HCT116 (cell line): ENCODE measurements at regions not wholly inside any gene's neighbourhood (a gene's known extent, or its start where the extent isn't known, plus 50 kb on each side); places are given as distances from the start of the nearest gene placed in this dataset.

ENCODE experiments used
- ATAC-seq: fragments of 200-7000 bp; cut with Tn5 transposase; 2 replicates; pipeline ENCODE4 v1.9.1; 2020; ENCODE audit warnings: mild to moderate bottlenecking, moderate library complexity
- BruUV-seq: library from RNA; stranded (reverse); fragments of 400-500 nt; replicated peaks from 2 replicates; lab custom pipeline; 2021; lab: Mats Ljungman, UMichigan
- CTCF ChIA-PET: fragments of 300-600 bp; sonication (Branson Sonifier 250); formaldehyde crosslinking; loops from one replicate; lab custom pipeline; 2021; ENCODE audit warnings: antibody characterized with exemption; lab: Charles Lee
- POLR2A ChIA-PET: fragments of 300-600, 350-600 bp; sonication (Branson Sonifier 250); formaldehyde crosslinking; loops from one replicate; lab custom pipeline; 2021; ENCODE audit warnings: antibody characterized with exemption; lab: Charles Lee
- RAD21 ChIA-PET, 2 experiments: fragments of 300-600 bp; sonication (Branson Sonifier 250); formaldehyde crosslinking; loops; one replicate each; lab custom pipeline; 2023; ENCODE audit warnings: low total read pairs in 2 of 2; ENCODE audit not compliant: uncharacterized antibody in 2 of 2, unreplicated experiment in 2 of 2, low non-redundant PET in 1 of 2; lab: Charles Lee
- DNase-seq: peaks from one replicate; pipeline ENCODE4 v3.0.0-alpha.2; 2010; ENCODE audit warnings: low read depth, low spot score
- H2AFZ ChIP-seq: fragments of 200-600 bp; shearing (Covaris generic), sonication (generic); 2 replicates; pipeline ENCODE4 v1.6.1; 2017; ENCODE audit warnings: low read depth, mixed run types, mixed read lengths, antibody characterized with exemption, low read length; ENCODE audit not compliant: poor library complexity, severe bottlenecking
- H3K27ac ChIP-seq: 2 replicates; pipeline ENCODE4 v1.5.1; 2012; ENCODE audit warnings: low read depth, low read length
- H3K27me3 ChIP-seq: fragments of 200-600 bp; sonication (generic); 2 replicates; pipeline ENCODE4 v1.6.1; 2016; ENCODE audit warnings: mixed run types, low read length, mixed read lengths; ENCODE audit not compliant: insufficient read depth
- H3K36me3 ChIP-seq, 2 experiments: fragments of 200-500 bp in 1 of 2; fragments of 200-600 bp in 1 of 2; sonication (Bioruptor generic) in 1 of 2; sonication (generic) in 1 of 2; 2 replicates each; pipeline versions ENCODE4 v1.5.1 to v1.6.1; 2014 to 2016; ENCODE audit warnings: low read length in 2 of 2, inconsistent platforms in 1 of 2, mixed read lengths in 1 of 2, mixed run types in 1 of 2; ENCODE audit not compliant: insufficient read depth in 2 of 2, control insufficient read depth in 1 of 2
- H3K4me1 ChIP-seq, 2 experiments: fragments of 200-600 bp in 1 of 2; sonication (generic) in 1 of 2; 2 replicates each; pipeline versions ENCODE4 v1.5.1 to v1.6.1; 2012 to 2017; ENCODE audit warnings: low read length in 2 of 2, inconsistent platforms in 1 of 2, mild to moderate bottlenecking in 1 of 2, mixed read lengths in 1 of 2, mixed run types in 1 of 2, moderate library complexity in 1 of 2; ENCODE audit not compliant: insufficient read depth in 2 of 2, control insufficient read depth in 1 of 2
- H3K4me2 ChIP-seq: fragments of 200-600 bp; sonication (generic); 2 replicates; pipeline ENCODE4 v1.6.1; 2017; ENCODE audit warnings: mixed run types, low read length, mixed read lengths
- H3K4me3 ChIP-seq, 2 experiments: fragments of 200-600 bp in 1 of 2; sonication (generic) in 1 of 2; replicated peaks in 1 of 2; 2 replicates each; pipeline ENCODE4 v1.5.1; 2011 to 2016; ENCODE audit warnings: low read length in 2 of 2, control low read depth in 1 of 2, low read depth in 1 of 2, mild to moderate bottlenecking in 1 of 2, mixed read lengths in 1 of 2, mixed run types in 1 of 2
- H3K79me2 ChIP-seq: fragments of 200-600 bp; sonication (generic); 2 replicates; pipeline ENCODE4 v1.6.1; 2017; ENCODE audit warnings: mild to moderate bottlenecking, mixed run types, low read length, moderate library complexity, mixed read lengths; ENCODE audit not compliant: insufficient read depth
- H3K9ac ChIP-seq: fragments of 200-600 bp; sonication (generic); 2 replicates; pipeline ENCODE4 v1.6.1; 2016; ENCODE audit warnings: low read length, mixed read lengths
- H3K9me2 ChIP-seq: fragments of 200-600 bp; sonication (generic), shearing (Covaris generic); 2 replicates; pipeline ENCODE4 v1.6.1; 2017; ENCODE audit warnings: mixed run types, mild to moderate bottlenecking, moderate library complexity; ENCODE audit not compliant: insufficient read depth
- H3K9me3 ChIP-seq, 2 experiments: fragments of 200-500 bp in 1 of 2; fragments of 200-600 bp in 1 of 2; sonication (Bioruptor generic) in 1 of 2; sonication (generic) in 1 of 2; 2 replicates each; pipeline ENCODE4 v1.6.1; 2014 to 2017; ENCODE audit warnings: low read length in 2 of 2, mixed read lengths in 2 of 2, inconsistent platforms in 1 of 2, low read depth in 1 of 2, mild to moderate bottlenecking in 1 of 2, mixed run types in 1 of 2, moderate library complexity in 1 of 2; ENCODE audit not compliant: control insufficient read depth in 1 of 2, insufficient read depth in 1 of 2
- H4K20me1 ChIP-seq: fragments of 200-600 bp; sonication (generic), shearing (Covaris generic); 2 replicates; pipeline ENCODE4 v1.6.1; 2017; ENCODE audit warnings: mixed run types, mild to moderate bottlenecking, moderate library complexity; ENCODE audit not compliant: insufficient read depth
- ATF3 ChIP-seq: IDR thresholded peaks from 2 replicates; pipeline ENCODE4 v1.6.1; 2012
- RAD21 ChIP-seq: IDR thresholded peaks from 2 replicates; pipeline ENCODE4 v1.6.1; 2012; ENCODE audit warnings: low read depth, mild to moderate bottlenecking
- TCF7L2 ChIP-seq: IDR thresholded peaks from 2 replicates; pipeline ENCODE4 v1.7.0; 2011; ENCODE audit warnings: borderline replicate concordance, inconsistent platforms; ENCODE audit not compliant: insufficient read depth, insufficient read length; ENCODE audit errors: extremely low read depth
- intact Hi-C: fragments of 100-400 bp; cut with micrococcal nuclease; formaldehyde crosslinking; loops from 2 replicates; pipeline ENCODE4 v1.10.0; 2022
- TF ChIP-seq, protein P1 (sequence below): IDR thresholded peaks from 2 replicates; pipeline ENCODE4 v1.6.1; 2012
- TF ChIP-seq, protein P2 (sequence below): IDR thresholded peaks from 2 replicates; pipeline ENCODE4 v1.6.1; 2011; ENCODE audit warnings: mild to moderate bottlenecking, low read length, moderate library complexity; ENCODE audit not compliant: insufficient replicate concordance; ENCODE audit errors: extremely low read depth

- TF ChIP-seq RAD21, result no peak
- TF ChIP-seq ATF3, result no peak
- TF ChIP-seq, protein P1, sequence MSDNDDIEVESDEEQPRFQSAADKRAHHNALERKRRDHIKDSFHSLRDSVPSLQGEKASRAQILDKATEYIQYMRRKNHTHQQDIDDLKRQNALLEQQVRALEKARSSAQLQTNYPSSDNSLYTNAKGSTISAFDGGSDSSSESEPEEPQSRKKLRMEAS, result no peak
- no peak for TF ChIP-seq TCF7L2
- TF ChIP-seq, protein P2, sequence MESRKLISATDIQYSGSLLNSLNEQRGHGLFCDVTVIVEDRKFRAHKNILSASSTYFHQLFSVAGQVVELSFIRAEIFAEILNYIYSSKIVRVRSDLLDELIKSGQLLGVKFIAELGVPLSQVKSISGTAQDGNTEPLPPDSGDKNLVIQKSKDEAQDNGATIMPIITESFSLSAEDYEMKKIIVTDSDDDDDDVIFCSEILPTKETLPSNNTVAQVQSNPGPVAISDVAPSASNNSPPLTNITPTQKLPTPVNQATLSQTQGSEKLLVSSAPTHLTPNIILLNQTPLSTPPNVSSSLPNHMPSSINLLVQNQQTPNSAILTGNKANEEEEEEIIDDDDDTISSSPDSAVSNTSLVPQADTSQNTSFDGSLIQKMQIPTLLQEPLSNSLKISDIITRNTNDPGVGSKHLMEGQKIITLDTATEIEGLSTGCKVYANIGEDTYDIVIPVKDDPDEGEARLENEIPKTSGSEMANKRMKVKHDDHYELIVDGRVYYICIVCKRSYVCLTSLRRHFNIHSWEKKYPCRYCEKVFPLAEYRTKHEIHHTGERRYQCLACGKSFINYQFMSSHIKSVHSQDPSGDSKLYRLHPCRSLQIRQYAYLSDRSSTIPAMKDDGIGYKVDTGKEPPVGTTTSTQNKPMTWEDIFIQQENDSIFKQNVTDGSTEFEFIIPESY, result no peak
- H3K4me3 ChIP-seq, result no peak overlapping the region
- no peaks in the 10 kb centered on the region for H3K36me3 ChIP-seq
- no peaks in the 10 kb centered on the region for H3K9me3 ChIP-seq
- DNase-seq (no peak), ATAC-seq (no peak)
- intact Hi-C loops, result no loop called here
- no peaks in the 10 kb centered on the region for H4K20me1 ChIP-seq
- H3K4me1 ChIP-seq, result no peaks in the 10 kb centered on the region
- no peak overlapping the region for H2AFZ ChIP-seq
- H3K27me3 ChIP-seq, result no peaks in the 10 kb centered on the region
- RAD21 ChIA-PET, result no interaction called here
- H3K9me2 ChIP-seq, result no peaks in the 10 kb centered on the region
- H3K79me2 ChIP-seq, result no peaks in the 10 kb centered on the region
- no TSS peak for BruUV-seq
- H3K27ac ChIP-seq, result no peak overlapping the region
- POLR2A ChIA-PET, result no interaction called here
- CTCF ChIA-PET, result no interaction called here
- H3K4me2 ChIP-seq, result no peak overlapping the region
- no peak overlapping the region for H3K9ac ChIP-seq
Measured at GRCh38 chr12:87768501-87769287, 260.5 kb downstream of the C12orf50 start.
